GM12874 (cell line): ENCODE measurements at regions not wholly inside any gene's neighbourhood (a gene's known extent, or its start where the extent isn't known, plus 50 kb on each side); places are given as distances from the start of the nearest gene placed in this dataset.

Source experiments
- TF ChIP-seq, protein P1 (sequence below): IDR thresholded peaks from 2 replicates; pipeline ENCODE4 v1.5.1; 2011; ENCODE audit warnings: low read depth, mild to moderate bottlenecking, control low read depth, low read length, moderate library complexity; ENCODE audit not compliant: insufficient read depth

DNA sequence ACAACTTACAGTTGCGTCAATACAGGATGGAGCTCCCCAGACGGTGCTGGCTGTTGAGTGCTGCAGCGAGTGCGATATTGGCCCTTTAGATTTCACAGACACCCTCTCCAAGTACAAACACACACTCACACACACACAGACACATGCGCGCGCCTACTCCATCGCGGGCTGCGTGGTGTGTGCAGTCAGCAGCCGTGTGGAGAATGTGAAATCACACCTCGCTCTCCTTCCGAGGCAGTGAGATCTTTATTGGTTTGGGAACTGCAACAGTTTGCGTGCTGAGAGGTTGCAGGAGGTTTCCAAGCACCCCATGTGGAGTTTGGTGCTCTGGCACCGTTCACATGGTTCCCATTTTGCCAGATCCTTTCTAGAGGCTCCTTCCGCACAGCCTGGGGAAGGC is 372.2 kb downstream of the RRAGC start:
- TF ChIP-seq, protein P1, sequence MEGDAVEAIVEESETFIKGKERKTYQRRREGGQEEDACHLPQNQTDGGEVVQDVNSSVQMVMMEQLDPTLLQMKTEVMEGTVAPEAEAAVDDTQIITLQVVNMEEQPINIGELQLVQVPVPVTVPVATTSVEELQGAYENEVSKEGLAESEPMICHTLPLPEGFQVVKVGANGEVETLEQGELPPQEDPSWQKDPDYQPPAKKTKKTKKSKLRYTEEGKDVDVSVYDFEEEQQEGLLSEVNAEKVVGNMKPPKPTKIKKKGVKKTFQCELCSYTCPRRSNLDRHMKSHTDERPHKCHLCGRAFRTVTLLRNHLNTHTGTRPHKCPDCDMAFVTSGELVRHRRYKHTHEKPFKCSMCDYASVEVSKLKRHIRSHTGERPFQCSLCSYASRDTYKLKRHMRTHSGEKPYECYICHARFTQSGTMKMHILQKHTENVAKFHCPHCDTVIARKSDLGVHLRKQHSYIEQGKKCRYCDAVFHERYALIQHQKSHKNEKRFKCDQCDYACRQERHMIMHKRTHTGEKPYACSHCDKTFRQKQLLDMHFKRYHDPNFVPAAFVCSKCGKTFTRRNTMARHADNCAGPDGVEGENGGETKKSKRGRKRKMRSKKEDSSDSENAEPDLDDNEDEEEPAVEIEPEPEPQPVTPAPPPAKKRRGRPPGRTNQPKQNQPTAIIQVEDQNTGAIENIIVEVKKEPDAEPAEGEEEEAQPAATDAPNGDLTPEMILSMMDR: no peak

DNA sequence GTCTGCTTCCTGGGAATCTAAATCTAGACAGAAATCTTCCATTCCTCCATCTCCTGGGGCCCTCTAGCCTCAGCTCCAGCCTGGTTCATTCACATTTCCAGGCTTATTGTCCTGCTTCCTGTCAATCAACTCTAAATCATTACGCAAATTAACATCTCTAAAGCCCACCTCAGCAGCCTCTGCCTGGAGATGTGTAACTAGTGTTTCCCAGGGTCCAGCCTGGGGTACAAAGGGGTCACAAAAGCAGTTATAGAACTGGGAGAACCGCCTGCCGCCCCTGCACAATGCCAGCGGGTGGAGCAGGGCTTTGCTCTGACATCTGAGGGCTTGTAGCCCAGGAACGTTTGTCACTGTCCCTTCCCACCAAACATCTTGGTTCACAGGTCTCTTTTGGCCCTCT is 373.5 kb downstream of the RRAGC start:
- TF ChIP-seq, protein P1: no peak

DNA sequence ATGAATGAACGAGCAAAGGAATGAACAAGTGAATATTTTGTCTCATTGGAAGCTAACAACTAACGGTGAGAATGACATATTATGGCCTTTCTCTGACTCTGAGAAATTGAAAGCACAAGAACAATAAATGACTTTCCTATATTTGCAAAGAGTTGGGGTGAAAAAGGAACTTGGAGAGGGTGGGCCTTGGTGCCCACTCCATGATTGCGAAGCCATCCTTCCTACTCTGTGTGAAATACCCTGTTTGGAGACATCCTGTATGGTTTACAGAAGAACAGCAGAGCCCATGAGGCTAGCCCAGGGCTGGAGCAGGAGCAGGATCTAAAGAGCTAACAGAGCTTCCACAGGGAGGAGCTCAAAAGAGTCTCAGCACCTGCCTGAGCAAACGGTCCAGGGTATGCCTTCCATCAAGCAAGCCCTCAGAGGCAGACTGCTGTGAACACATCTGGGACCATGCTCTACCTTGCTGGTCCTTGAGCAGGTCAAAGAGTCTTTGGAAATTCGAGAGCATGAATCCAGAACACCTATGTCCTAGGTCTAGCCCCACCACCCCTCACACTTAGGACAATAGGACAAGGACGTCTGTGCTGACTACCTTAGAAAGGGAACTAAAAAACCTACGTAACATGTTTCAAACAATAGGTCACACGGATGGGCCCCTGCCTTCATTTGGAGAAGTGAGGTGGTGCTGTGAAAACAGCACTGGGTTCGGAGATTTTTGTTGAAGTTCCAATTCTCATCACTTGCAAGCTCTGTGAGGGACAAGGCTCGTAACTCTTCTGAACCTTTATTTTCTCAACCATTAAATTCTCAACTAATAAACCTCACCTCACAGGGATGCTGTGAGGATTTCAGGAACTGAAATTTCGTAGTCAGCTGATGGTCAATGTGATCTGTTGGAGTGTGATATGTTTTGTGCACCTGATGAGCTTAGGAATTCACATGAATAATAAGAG is 377.4 kb downstream of the RRAGC start:
- TF ChIP-seq, protein P1: no peak

DNA sequence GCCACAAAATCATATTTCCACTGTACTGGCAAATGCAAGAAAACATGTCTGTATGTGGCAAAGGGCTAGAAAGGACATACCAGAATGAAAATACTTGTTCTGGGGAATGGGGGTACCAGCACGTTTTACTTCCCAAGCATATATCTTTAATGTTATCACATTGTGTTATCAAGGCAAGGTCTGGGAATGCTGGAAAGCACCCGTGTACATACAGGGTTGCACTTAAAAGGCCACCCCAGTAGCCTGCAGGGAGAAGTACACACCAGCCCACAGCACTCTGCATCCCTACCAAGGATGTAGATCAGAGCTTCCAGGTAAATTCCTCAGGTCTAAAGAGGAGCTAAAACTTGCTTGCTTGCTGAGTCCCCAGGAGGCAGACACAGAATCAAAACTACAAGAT is 381.8 kb downstream of the RRAGC start:
- TF ChIP-seq, protein P1: no peak

DNA sequence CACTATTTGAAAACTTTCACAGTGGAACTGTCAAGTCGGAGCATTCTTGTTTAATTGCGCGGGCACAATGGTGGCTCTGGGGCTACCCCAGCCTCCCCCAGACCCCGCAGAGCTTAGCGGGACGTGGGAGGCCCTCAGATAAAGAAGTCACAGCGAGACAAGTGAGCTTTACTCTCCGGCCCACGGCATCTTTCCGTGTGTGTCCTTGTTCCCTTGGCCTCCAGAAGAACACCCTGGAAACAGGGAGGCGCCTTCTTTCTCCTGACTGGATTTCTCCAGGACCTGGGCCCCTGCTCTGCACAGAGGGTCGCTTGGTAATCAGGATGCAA is 382.8 kb downstream of the RRAGC start:
- TF ChIP-seq, protein P1: no peak

DNA sequence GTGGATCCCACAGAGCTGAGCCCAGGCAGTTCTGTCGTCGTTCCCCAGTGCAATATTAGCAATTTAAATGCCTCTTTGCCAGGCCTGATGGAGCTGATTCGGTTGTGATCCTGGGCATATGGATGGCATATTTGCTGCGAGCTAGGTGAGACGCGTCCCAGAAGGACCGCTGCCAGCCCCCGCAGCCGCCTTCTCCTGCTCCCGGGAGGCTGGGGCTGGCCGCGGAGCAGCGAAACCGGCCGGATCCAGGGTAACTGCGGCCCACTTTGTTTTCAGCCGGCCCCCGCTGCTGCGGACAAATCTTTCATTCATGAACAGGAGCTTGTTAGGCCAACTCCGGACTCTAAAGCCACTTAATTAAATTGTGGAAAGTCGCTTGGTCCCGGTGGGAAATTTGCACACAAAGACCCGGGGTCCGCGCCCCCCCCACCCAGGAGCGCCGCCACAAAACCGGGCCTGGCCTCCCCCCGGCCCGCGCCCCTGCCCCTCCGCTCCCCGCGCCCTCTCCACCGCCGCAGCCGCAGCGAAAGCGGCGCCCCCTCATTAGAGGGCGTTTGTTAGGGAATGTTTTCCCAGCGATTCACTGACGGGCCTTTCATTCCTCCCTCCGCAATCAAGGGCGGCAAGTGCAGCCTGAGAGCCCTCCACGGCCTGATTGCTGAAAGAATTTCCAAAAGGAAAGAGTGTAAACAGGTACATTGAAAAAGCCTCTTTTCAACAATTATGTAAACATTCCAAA is 383.3 kb downstream of the RRAGC start:
- TF ChIP-seq, protein P1: no peak

DNA sequence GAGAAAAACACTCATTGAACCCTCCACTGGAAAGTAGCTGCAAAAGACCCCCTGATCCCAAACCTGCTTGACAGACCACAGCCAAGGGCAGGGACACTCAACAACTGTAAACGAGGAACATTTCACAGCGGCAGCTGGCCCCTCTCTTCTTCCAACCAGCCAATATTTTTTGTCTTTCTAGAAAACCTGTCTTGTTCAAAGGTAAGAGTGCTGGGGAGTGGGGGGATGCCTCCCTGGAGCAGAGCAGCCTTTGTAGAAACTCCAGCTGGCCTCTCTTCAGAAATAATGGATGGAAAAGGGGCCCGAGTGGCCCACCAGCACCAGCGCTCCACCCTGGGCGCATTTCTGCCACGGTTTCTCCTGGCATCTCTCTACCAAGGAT is 384.0 kb downstream of the RRAGC start:
- TF ChIP-seq, protein P1: no peak
